GM19238 (cell line): ENCODE measurements at regions not wholly inside any gene's neighbourhood (a gene's known extent, or its start where the extent isn't known, plus 50 kb on each side); places are given as distances from the start of the nearest gene placed in this dataset.
"Not testable (repeated sequence)": the region's sequence is repeated elsewhere in the genome, so short reads cannot be mapped to it uniquely, and the experiment has no call there.

Experiments
- DNase-seq: peaks from one replicate; pipeline ENCODE4 v3.0.0; 2011; ENCODE audit warnings: low spot score; ENCODE audit not compliant: insufficient read length

DNA sequence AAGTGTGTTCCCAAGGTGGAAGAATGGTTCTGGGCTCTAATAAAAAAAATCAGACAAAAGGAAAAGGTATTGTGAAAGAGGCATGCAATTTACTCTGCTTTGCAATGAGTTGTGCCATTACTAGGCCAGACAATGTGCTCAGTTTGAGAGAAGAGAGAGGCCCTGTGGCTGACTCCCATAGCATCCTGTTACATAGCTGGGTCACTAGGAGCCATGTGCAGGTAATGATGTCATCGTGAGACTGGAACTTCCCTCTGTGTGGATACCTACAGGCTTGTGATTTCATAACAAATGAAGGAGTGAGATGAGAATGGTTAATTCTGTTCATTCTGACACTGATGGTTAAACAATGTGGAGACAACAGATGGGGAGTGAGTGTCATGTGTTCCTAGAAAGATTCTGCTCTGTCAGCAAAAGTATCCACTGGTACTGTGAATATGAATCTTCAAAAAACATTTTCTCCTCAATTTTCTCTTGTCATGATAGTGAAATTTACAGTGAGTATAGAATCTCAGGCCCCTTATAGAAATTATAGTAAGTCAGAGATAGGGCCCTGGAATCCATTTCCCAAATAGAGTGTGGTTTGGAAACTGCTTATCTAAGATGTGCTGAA is 648.7 kb upstream of the DPPA4 start:
- DNase-seq = no peak

GRCh38 chr3:109994853-109995252 is 657.5 kb upstream of the DPPA4 start:
- no peak for DNase-seq

- no peak for DNase-seq
Observed at GRCh38 chr3:109995377-109995776, 658.0 kb upstream of the DPPA4 start.

DNA sequence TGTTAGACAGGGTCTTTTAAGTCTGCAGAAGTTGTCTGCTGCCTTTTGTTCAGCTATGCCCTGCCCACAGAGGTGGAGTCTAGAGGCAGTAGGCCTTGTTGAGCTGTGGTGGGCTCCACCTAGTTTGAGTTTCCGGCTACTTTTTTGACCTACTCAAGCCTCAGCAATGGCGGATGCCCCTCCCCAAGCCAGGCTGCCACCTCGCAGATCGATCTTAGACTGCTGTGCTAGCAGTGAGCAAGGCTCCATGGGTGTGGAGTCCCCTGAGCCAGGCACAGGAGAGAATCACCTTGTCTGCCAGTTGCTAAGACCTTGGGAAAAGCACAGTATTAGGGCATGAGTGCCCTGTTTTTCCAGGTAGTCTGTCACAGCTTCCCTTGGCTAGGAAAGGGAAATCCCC is 664.6 kb upstream of the DPPA4 start:
- DNase-seq = not testable (repeated sequence)

GRCh38 chr3:110006913-110007312 is 669.6 kb upstream of the DPPA4 start:
- DNase-seq = no peak

GRCh38 chr3:110015231-110015963 is 678.1 kb upstream of the DPPA4 start:
- DNase-seq = no peak

- DNase-seq = no peak
Observed at GRCh38 chr3:110016235-110016815, 679.0 kb upstream of the DPPA4 start.

DNA sequence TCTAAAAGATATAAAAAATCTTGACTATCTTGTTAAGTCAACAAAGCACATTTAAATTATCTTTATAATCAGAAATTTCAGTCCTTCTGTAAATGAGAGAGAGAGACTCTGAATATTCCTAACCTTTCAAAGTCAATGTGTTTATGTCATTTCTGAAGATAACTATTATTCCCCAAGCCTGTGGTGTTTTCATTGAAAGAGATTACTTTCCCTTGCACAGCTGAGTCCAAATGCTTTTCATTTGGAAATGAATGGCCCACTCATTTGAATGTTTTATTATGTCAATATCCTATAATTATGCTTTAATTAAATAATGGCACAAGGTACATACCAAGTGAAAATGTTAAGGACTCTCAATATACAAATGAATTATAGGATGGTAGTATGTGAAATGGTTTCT is 680.0 kb upstream of the DPPA4 start:
- no peak for DNase-seq

DNA sequence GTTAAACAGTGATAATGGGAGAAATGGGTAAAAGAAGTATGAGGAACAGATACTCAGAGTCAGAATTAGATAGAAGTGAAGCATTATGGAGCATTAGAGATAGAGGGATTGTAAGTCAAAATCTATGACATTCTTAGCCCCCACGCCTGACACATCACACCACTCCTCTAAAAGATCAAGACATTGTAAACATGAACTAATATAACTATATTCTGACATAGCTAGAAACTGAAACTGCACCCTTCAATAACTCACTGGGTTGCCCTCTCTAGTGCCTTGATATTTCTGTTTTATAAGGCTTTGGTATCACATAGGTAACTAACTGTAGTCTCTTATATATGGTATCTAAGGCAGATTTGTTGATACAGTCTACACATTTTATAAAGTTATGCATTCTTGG is 684.3 kb upstream of the DPPA4 start:
- no peak for DNase-seq

DNA sequence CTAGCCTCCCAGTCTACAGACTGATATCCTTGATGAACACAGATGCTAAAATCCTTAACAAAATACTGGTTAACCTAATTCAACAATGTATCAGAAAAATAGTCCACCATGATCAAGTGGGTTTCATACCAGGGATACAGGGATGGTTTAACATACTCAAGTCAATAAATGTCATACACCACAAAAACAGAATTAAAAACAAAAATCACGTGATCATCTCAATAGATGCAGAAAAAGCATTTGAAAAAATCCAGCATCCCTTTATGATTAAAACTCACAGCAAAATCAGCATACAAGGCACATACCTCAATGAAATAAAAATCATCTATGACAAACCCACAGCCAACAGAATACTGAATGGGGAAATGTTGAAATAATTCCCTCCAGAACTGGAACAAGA is 685.7 kb upstream of the DPPA4 start:
- DNase-seq = not testable (repeated sequence)

DNA sequence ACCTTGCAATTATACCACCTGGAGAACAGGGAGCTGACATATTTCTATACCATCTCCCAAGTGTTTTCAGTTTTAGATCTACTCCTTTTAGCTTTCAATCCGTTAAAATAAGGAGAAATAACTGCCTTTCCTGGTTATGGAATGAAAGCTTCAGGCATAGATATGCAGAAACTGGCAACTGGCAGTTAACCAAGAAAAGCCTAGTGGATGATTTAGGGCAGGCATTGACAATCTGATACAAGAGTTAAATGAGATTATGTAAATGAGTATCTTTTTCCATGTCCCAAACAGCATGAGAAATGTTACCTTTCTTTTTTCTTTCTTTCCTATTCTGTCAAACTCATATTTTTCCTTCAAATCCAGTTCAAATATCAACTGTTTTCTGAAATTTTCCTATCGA is 689.1 kb upstream of the DPPA4 start:
- DNase-seq = no peak

- no peak for DNase-seq
Observed at GRCh38 chr3:110027446-110028080, 690.2 kb upstream of the DPPA4 start.

GRCh38 chr3:110031975-110032374 is 694.6 kb upstream of the DPPA4 start:
- DNase-seq = no peak

DNA sequence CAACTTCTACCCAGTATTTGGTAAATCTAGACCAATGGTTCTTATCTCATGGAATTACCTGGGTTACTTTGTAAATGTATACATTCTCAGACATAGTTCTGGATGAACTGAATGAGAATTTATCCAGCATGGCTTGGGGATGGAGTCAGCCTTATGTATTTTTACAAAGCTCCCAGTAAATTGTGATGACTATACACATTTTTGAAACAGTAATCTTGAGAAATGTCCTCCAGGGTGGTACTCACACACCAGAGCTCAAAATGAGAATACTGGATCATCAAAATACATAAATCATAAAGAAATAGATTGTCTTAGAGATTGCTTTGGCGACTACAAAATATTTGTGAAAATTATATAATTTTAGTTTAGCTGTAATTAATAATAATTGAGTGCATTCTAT is 722.1 kb upstream of the DPPA4 start:
- DNase-seq = no peak

DNA sequence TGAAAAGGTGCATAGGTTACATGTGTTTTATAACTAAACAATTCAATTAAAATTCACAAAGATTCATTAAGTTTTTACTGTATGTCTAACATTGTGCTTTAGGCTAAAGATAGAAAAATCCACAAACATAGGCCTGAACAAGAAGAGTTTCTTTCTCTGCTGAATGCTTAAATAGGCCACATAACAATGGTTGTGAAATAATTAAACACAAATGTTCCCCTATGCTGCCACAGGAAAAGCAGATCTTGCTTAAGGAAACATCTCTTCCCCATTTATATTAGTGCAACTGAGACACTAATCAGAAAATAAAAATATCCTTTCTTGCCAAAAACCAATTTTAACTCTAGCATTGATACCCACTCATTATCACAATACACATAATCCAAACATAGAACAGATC is 725.4 kb upstream of the DPPA4 start:
- no peak for DNase-seq

DNA sequence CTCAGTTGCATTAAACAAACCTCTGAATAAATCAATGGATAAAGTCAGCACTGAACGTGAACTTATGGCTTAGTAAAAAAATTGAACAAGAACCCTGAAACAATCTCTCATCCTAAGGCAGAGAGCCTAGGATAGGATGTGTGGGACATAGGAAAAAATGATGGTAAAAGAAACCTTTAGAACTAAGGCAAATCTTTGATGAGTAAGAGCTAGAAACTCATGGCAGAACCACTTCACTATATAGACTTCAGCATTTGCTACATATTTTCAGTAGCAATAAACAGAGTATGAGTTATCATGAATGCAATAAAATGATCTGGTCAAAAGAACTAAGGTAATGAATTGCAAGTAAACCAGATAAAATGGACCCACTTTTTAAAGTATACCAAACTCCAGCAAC is 725.8 kb upstream of the DPPA4 start:
- no peak for DNase-seq

DNA sequence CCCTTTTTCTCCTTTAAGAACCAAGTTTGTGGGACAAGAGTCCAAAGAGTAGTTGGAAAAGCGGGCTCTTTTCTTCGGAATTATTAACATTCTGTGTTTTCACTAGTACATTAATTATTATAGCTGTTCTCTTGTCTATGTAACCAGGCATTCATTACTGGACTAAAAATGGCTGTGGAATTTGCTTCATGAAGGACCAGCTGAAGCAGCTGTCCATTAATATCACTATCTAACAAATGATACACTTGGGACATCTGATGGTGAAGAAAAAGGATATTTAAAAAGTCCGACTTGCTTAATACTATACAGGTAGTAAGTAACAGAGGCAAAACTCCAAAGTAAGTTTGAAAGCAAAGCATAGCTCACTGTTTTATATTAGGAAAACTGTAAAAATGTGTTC is 728.9 kb upstream of the DPPA4 start:
- DNase-seq = no peak

- no peak for DNase-seq
Observed at GRCh38 chr3:110067527-110067926, 730.2 kb upstream of the DPPA4 start.

GRCh38 chr3:110069761-110070160 is 732.4 kb upstream of the DPPA4 start:
- DNase-seq = no peak

DNA sequence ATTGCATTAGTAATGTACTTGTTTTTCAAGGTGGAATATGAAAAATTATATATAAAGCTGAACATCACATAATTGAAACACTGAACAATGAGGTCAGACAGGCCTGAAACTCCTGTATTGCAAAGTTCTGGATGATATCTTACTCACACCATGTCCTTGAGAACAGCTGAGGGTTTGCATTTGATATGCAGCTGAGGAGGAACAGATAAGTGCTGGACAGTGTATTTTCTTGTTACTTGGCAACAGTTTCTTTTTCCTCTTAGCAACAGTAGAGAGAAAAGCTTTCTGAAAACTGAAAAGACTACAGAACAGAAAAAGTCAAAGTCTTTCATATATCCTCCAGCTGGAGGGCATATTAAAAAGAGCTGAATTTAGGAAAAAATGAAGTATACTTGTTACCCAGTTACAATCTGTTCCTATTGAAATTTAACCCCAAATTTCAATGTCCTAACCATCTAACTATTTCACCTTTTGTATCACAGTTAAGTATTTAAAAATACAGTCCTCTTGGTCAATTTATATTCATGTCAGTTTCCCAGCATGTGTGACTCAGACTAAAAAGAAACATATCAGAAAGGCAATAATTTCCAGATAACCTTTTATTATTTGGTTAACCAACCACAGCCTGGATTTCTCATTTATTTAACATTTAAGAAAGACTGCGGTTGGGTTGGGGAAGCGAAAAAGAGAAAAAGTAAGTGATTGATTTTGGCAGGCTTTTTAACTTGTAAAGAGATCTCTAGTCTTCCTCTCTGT is 733.0 kb upstream of the DPPA4 start:
- no peak for DNase-seq

DNA sequence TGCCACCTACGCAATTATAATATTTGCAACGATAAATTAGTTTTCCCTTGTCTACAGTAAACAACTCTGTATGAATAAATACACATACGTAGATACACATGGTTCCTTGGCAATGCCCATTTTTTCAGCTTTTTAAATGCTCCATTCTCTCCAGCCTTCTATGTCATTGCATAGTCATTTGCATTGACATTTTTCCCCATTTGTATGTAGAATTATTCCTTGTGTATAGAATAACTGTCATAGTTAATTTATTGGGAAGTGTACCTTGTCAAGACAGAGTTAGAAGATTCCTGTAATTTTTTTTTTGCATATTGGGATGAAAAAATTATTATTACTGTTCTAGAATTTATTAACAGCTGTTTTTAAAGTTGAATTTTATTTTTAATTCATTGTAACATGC is 736.7 kb upstream of the DPPA4 start:
- DNase-seq = no peak

DNA sequence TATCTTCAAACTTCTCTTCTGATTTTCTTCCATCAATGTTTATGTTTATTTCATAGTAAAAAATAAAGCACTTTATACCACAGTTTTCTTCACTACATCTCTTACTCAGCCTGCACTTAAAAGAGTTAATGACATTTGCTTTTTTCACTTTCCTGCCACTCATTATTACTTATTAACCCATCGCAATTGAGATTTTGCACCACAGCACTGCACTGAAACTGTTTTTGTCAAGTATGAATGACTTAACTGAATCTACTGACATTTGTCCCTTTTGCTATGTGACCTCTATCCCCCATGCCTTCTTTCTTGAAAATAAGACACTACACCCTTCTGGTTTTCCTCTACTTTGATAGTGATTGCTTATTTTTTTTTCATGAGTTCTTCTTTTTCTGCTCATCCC is 739.7 kb upstream of the DPPA4 start:
- no peak for DNase-seq
